HG03354 (cell line): ENCODE measurements at regions not wholly inside any gene's neighbourhood (a gene's known extent, or its start where the extent isn't known, plus 50 kb on each side); places are given as distances from the start of the nearest gene placed in this dataset.

Experiments used
- ATAC-seq: cut with Tn5 transposase; IDR thresholded peaks from one replicate; pipeline ENCODE4 v1.9.1; 2021; ENCODE audit warnings: mild to moderate bottlenecking; ENCODE audit not compliant: unreplicated experiment, poor library complexity, severe bottlenecking

- ATAC-seq: no peak
Measured at GRCh38 chr9:71237051-71237450, 115.6 kb upstream of the TRPM3 start.

DNA sequence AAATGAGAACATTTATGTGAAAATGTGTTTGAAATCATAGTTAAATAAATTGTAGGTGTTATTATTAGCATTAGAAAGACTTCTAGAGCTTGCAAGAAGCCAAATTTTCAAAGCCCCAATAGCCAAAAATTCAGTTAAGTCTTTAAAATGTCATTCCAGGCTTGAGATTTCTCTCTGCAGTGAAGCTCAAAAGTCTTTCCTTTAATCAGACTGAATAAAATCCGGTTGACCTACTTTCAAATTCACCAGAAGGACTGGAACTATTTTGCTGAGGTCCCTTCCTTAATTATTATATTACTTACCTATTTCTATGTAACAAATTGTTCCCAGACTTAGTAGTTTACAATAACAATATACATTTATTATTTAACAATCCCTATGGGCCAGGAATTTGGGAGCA is 112.2 kb upstream of the TRPM3 start:
- ATAC-seq: no peak

DNA sequence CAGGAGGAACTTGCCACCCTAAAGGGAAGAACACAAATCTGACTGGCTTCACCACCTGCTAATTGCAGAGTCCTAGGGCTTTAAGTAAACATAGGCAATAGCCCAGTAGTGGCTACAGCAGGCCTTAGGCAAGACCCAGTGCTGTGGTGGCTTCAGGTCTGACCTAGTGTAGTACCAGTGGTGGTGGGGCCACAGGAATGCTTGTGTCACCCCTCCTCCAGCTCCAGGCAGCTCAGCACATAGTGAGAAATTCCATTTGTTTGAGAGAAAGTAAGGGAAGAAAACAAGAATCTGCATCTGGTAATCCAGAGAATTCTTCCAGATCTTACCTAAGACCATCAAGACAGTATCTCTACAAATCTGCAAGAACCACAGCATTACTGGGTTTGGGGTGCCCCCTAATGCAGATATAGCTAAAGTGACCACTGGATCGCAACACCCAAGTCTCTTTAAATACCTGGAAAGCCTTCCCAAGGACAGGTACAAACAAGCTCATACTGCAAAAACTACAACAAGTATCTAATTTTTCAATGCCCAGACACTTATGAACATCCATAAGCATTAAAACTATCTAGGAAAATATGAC is 102.6 kb upstream of the TRPM3 start:
- ATAC-seq: no peak

GRCh38 chr9:71218774-71219173 is 97.4 kb upstream of the TRPM3 start:
- ATAC-seq: no peak

DNA sequence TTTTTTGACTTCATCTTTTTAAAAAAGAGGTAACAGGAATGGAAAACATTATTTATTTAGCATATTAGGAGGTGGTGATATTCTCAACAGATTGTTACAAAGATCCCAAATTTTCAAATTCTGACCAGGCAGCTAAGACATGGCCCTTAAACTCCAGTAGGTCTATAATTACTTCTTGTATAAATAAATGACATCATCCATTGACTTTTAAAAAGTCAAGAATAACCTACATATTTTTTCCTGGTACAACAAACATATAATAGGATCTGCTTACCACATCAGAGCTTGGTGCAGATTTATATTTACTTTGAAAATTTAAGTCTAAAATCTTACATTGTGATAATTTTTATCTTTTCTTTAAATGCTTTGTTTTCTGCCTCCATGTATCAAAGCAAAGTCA is 92.2 kb upstream of the TRPM3 start:
- no peak for ATAC-seq

- ATAC-seq: no peak
Measured at GRCh38 chr9:71210326-71210725, 88.9 kb upstream of the TRPM3 start.

GRCh38 chr9:71209890-71210289 is 88.5 kb upstream of the TRPM3 start:
- no peak for ATAC-seq

DNA sequence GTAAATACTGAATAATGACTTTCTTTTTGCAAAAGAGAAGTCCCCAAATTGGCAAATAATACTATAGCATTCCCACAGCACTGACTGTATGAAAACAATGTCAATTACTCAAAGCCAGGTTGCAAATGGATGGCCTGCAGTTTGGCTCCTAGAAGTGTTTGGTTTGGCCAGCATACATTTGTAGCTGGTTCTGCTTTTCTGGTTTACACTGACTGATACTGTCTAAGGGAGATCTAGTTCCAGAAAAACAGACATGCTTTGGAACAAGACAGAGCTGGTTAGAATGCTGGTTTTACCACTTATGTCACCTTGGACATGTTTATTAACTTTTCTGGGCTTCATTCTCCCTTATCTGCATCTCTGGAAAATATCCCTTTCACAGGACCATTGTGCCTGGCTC is 81.5 kb upstream of the TRPM3 start:
- ATAC-seq: no peak

- no peak for ATAC-seq
Measured at GRCh38 chr9:71191708-71192107, 70.3 kb upstream of the TRPM3 start.

- ATAC-seq: no peak
Measured at GRCh38 chr9:71183251-71183650, 61.8 kb upstream of the TRPM3 start.

- no peak for ATAC-seq
Measured at GRCh38 chr9:71179183-71179582, 57.8 kb upstream of the TRPM3 start.

GRCh38 chr9:71177901-71178300 is 56.5 kb upstream of the TRPM3 start:
- no peak for ATAC-seq

DNA sequence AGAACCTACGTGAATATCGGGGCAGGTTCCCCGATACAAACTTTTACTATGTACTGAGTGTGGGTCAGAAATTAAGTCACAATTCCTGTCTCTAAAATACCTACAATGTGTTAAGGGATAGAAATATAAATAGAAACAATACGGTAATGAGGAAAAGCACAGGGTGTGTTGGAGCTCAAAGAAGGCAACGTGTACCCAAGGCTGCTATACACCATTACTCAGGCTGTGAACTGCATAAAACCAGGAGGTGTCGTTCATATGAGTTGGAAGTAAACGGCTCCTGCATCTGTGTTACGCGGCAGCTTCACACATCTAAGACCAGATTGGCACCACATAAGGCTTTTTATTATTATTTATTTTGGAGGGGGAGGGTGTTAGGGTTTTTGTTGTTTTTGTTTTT is 50.1 kb upstream of the TRPM3 start:
- ATAC-seq: no peak
